ENCODE measurements at regions not wholly inside any gene's neighbourhood (a gene's known extent, or its start where the extent isn't known, plus 50 kb on each side); places are given as distances from the start of the nearest gene placed in this dataset.

DNA sequence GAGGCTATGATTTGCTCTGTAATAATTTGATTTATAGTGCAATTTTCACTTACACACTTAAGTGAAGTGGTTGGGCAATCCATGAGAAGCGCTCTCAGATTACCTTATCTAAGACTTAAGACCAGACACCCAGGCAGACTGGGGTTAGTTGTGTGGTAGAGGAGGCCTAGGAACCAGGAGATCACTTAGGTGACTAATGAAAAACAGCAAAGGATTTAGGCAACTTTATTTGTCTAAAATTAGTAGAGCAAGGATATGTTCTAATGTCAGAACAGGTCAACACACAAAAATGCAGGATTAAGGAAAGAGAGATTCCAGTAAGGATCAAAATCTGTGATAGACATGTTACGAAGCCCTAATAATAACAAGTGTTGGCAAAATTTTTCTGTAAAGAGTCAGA is 913.8 kb downstream of the TLE1 start:
- H3K4me1 Mint-ChIP-seq (ENCODE audit: low read depth) = no peaks in the 10 kb centered on the region
- no peaks in the 10 kb centered on the region for H3K36me3 Mint-ChIP-seq (ENCODE audit: low read depth)
- no peak overlapping the region for H3K4me3 Mint-ChIP-seq
- H3K4me3 ChIP-seq (ENCODE audit: low read length) = no peak overlapping the region
- intact Hi-C loops (cut with DNase I, micrococcal nuclease) = no loop called here
- ATAC-seq (ENCODE audit: poor library complexity) = no peak
- no peak overlapping the region for H3K27ac Mint-ChIP-seq
- no peaks in the 10 kb centered on the region for H3K36me3 ChIP-seq (ENCODE audit: insufficient read depth, low read length)
- no peaks in the 10 kb centered on the region for H3K27me3 Mint-ChIP-seq
- no peak for DNase-seq
- ChIA-PET CTCF (no interaction called here), POLR2A (no interaction called here)
- no peaks in the 10 kb centered on the region for H3K4me1 ChIP-seq (ENCODE audit: insufficient read depth, low read length)
- TF ChIP-seq, protein P1, sequence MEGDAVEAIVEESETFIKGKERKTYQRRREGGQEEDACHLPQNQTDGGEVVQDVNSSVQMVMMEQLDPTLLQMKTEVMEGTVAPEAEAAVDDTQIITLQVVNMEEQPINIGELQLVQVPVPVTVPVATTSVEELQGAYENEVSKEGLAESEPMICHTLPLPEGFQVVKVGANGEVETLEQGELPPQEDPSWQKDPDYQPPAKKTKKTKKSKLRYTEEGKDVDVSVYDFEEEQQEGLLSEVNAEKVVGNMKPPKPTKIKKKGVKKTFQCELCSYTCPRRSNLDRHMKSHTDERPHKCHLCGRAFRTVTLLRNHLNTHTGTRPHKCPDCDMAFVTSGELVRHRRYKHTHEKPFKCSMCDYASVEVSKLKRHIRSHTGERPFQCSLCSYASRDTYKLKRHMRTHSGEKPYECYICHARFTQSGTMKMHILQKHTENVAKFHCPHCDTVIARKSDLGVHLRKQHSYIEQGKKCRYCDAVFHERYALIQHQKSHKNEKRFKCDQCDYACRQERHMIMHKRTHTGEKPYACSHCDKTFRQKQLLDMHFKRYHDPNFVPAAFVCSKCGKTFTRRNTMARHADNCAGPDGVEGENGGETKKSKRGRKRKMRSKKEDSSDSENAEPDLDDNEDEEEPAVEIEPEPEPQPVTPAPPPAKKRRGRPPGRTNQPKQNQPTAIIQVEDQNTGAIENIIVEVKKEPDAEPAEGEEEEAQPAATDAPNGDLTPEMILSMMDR (IDR thresholded peaks at IDR 0.05) = no peak
- H3K9me3 Mint-ChIP-seq = peaks cover 3% of the 10 kb centered on the region
- no peaks in the 10 kb centered on the region for H3K9me3 ChIP-seq (ENCODE audit: control insufficient read depth in 1 of 2, insufficient read depth in 1 of 2, low read length in 2 of 2)
- H3K27me3 ChIP-seq (ENCODE audit: control insufficient read depth in 1 of 2, insufficient read depth in 2 of 2, low read length in 2 of 2) = no peaks in the 10 kb centered on the region
- no peak overlapping the region for H3K27ac ChIP-seq (ENCODE audit: low read depth in 1 of 2, low read length in 2 of 2)

DNA sequence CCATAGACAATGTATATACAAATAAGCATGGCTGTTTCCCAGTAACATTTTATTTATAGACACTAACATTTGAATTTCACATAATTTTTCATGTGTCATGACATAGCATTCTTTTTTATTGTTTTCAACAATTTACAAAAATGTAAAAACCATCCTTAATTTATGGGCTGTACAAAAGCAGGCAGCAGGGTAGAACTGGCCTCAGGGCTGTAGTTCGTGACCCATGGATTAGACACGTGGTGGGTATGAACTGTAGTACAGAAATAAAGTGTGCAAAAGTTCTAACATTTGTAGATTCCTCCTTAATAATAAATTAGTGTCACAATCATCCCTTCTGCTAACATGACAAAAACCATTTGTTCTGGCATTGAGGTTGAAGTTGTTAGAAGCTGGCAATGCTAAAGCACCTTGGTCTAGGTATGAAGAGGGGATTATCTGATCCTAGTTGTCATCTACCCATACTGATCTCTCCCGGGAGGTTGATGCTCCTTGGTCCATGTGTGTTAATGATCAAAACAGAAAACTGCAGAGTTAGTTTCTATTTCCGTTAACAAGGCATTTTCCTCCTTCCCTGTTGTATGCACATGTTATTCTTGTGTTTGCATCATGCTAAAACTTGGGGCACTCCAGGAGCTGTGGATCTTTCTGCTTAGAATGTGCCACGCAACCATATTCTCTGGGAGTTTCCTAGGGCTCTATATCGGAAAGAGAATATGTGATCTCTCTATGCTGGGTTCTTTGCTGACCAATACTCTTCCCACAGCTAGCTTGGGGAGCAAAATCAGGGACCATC is 917.6 kb downstream of the TLE1 start:
- ChIA-PET CTCF (no interaction called here), POLR2A (no interaction called here)
- no peaks in the 10 kb centered on the region for H3K9me3 ChIP-seq (ENCODE audit: control insufficient read depth in 1 of 2, insufficient read depth in 1 of 2, low read length in 2 of 2)
- Mint-ChIP-seq H3K4me1 (ENCODE audit: low read depth) (no peaks in the 10 kb centered on the region), H3K36me3 (ENCODE audit: low read depth) (no peaks in the 10 kb centered on the region), H3K27me3 (no peaks in the 10 kb centered on the region), H3K27ac (no peak overlapping the region), H3K4me3 (no peak overlapping the region), H3K9me3 (no peaks in the 10 kb centered on the region)
- H3K27ac ChIP-seq (ENCODE audit: low read depth in 1 of 2, low read length in 2 of 2) = no peak overlapping the region
- H3K36me3 ChIP-seq (ENCODE audit: insufficient read depth, low read length) = no peaks in the 10 kb centered on the region
- H3K4me1 ChIP-seq (ENCODE audit: insufficient read depth, low read length) = no peaks in the 10 kb centered on the region
- intact Hi-C loops (cut with DNase I, micrococcal nuclease) = no loop called here
- ATAC-seq (ENCODE audit: poor library complexity) = no peak
- no peak for DNase-seq
- no peaks in the 10 kb centered on the region for H3K27me3 ChIP-seq (ENCODE audit: control insufficient read depth in 1 of 2, insufficient read depth in 2 of 2, low read length in 2 of 2)
- TF ChIP-seq, protein P1 (IDR thresholded peaks at IDR 0.05) = no peak
- H3K4me3 ChIP-seq (ENCODE audit: low read length) = no peak overlapping the region

DNA sequence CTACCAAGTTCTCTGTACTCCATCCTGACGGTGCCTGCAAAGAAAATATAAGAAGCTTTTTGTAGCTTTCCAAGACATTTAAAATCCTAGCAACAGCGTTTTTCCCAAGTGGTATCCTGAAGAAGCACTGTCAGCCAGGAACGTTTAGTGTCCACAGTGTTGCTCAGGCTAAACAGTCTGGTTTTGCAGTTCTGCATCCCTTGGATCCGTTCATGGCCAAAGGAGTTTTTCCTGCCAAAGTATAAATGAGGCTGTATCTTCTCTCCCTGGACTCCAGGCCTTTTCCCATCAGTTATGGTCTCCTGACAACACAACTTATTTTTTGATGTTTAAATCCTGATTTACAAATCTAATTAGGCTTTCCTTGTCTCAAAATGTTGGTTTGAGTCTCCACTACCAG is 925.8 kb downstream of the TLE1 start:
- H3K27ac ChIP-seq (ENCODE audit: low read depth in 1 of 2, low read length in 2 of 2) = no peak overlapping the region
- no peaks in the 10 kb centered on the region for H3K27me3 ChIP-seq (ENCODE audit: control insufficient read depth in 1 of 2, insufficient read depth in 2 of 2, low read length in 2 of 2)
- POLR2A ChIA-PET = no interaction called here
- Mint-ChIP-seq H3K36me3 (ENCODE audit: low read depth) (no peaks in the 10 kb centered on the region), H3K4me3 (no peak overlapping the region), H3K27ac (no peak overlapping the region), H3K9me3 (peaks cover 9% of the 10 kb centered on the region), H3K4me1 (ENCODE audit: low read depth) (no peaks in the 10 kb centered on the region), H3K27me3 (no peaks in the 10 kb centered on the region)
- H3K36me3 ChIP-seq (ENCODE audit: insufficient read depth, low read length) = no peaks in the 10 kb centered on the region
- no peak overlapping the region for H3K4me3 ChIP-seq (ENCODE audit: low read length)
- intact Hi-C loops (cut with DNase I, micrococcal nuclease) = no loop called here
- peaks cover 0 to 4% of the 10 kb centered on the region in 2 experiments for H3K9me3 ChIP-seq (ENCODE audit: control insufficient read depth in 1 of 2, insufficient read depth in 1 of 2, low read length in 2 of 2)
- CTCF ChIA-PET = interaction anchor here (0.7 kb wide), 1 partner anchor 930 kb away, joined by 4 read pairs; no protein-coding TSS in a partner anchor
- ATAC-seq (ENCODE audit: poor library complexity) (no peak), DNase-seq (no peak)
- TF ChIP-seq, protein P1 (IDR thresholded peaks at IDR 0.05) = no peak
- H3K4me1 ChIP-seq (ENCODE audit: insufficient read depth, low read length) = no peaks in the 10 kb centered on the region

Measured in CD4-positive, alpha-beta T cell (primary cell).